ENCODE measurements at regions not wholly inside any gene's neighbourhood (a gene's known extent, or its start where the extent isn't known, plus 50 kb on each side); places are given as distances from the start of the nearest gene placed in this dataset.
"Not testable (repeated sequence)": the region's sequence is repeated elsewhere in the genome, so short reads cannot be mapped to it uniquely, and the experiment has no call there.

- no peak for DNase-seq (ENCODE audit: low spot score)
Measured at GRCh38 chr11:110874437-110875030, 162.3 kb upstream of the ARHGAP20 start.

- no peak for DNase-seq (ENCODE audit: low spot score)
Measured at GRCh38 chr11:110873975-110874374, 161.7 kb upstream of the ARHGAP20 start.

GRCh38 chr11:110870816-110871522 is 158.7 kb upstream of the ARHGAP20 start:
- DNase-seq (ENCODE audit: low spot score) = no peak

- no peak for DNase-seq (ENCODE audit: low spot score)
Measured at GRCh38 chr11:110867951-110868350, 155.7 kb upstream of the ARHGAP20 start.

- no peak for DNase-seq (ENCODE audit: low spot score)
Measured at GRCh38 chr11:110866081-110866480, 153.8 kb upstream of the ARHGAP20 start.

GRCh38 chr11:110862407-110862806 is 150.2 kb upstream of the ARHGAP20 start:
- DNase-seq (ENCODE audit: low spot score) = no peak

- DNase-seq (ENCODE audit: low spot score) = no peak
Measured at GRCh38 chr11:110860461-110860860, 148.2 kb upstream of the ARHGAP20 start.

GRCh38 chr11:110859998-110860397 is 147.8 kb upstream of the ARHGAP20 start:
- DNase-seq (ENCODE audit: low spot score) = no peak

GRCh38 chr11:110859240-110859840 is 147.1 kb upstream of the ARHGAP20 start:
- DNase-seq (ENCODE audit: low spot score) = no peak

- peak; percentile 11 for DNase-seq (ENCODE audit: low spot score)
Measured at GRCh38 chr11:110858547-110858921, 146.3 kb upstream of the ARHGAP20 start.

GRCh38 chr11:110857892-110858546 is 145.8 kb upstream of the ARHGAP20 start:
- DNase-seq (ENCODE audit: low spot score) = peak; percentile 16

GRCh38 chr11:110856996-110857812 is 145.0 kb upstream of the ARHGAP20 start:
- no peak for DNase-seq (ENCODE audit: low spot score)

GRCh38 chr11:110856340-110856739 is 144.1 kb upstream of the ARHGAP20 start:
- no peak for DNase-seq (ENCODE audit: low spot score)

GRCh38 chr11:110855191-110855590 is 143.0 kb upstream of the ARHGAP20 start:
- DNase-seq (ENCODE audit: low spot score) = no peak

GRCh38 chr11:110852921-110853490 is 140.8 kb upstream of the ARHGAP20 start:
- DNase-seq (ENCODE audit: low spot score) = no peak

- DNase-seq (ENCODE audit: low spot score) = no peak
Measured at GRCh38 chr11:110850846-110851245, 138.6 kb upstream of the ARHGAP20 start.

GRCh38 chr11:110843053-110843452 is 130.8 kb upstream of the ARHGAP20 start:
- DNase-seq (ENCODE audit: low spot score) = not testable (repeated sequence)

- no peak for DNase-seq (ENCODE audit: low spot score)
Measured at GRCh38 chr11:110838808-110839207, 126.6 kb upstream of the ARHGAP20 start.

- no peak for DNase-seq (ENCODE audit: low spot score)
Measured at GRCh38 chr11:110837603-110838002, 125.4 kb upstream of the ARHGAP20 start.

- DNase-seq (ENCODE audit: low spot score) = no peak
Measured at GRCh38 chr11:110835106-110835505, 122.9 kb upstream of the ARHGAP20 start.

GRCh38 chr11:110833033-110833484 is 120.8 kb upstream of the ARHGAP20 start:
- no peak for DNase-seq (ENCODE audit: low spot score)

All from mucosa of gallbladder (tissue), 1 donor.